Stimulated activated CD4-positive, alpha-beta T cell treated with anti-CD3 and anti-CD28 coated beads, Interleukin-2, amount 100 ng/mL, for 4 hours (primary cell): ENCODE measurements at regions not wholly inside any gene's neighbourhood (a gene's known extent, or its start where the extent isn't known, plus 50 kb on each side); places are given as distances from the start of the nearest gene placed in this dataset.
"Not testable (repeated sequence)": the region's sequence is repeated elsewhere in the genome, so short reads cannot be mapped to it uniquely, and the experiment has no call there.

ENCODE experiments used
- DNase-seq: peaks from one replicate; pipeline ENCODE4 v3.0.0-alpha.2; 2020; ENCODE audit warnings: low read depth

DNA sequence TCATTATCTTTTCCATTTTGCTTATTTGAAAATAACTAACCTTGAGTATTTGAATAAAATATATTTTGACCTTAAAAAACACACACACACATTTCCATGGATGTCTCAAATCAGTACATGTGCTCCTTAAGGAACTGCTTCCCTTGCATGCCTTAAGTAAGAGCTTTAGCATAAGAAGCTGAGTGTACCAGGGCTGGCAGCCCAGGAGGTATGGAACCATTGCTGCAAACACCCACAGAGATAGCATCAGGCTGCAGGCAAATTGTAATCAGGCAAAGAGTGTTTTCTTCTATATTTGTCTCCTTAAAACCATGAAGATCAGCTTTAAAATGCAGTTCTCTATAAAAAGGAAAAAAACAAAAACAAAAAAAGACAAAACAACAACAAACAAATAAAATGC is 160.6 kb downstream of the PLK2 start:
- DNase-seq: no peak

DNA sequence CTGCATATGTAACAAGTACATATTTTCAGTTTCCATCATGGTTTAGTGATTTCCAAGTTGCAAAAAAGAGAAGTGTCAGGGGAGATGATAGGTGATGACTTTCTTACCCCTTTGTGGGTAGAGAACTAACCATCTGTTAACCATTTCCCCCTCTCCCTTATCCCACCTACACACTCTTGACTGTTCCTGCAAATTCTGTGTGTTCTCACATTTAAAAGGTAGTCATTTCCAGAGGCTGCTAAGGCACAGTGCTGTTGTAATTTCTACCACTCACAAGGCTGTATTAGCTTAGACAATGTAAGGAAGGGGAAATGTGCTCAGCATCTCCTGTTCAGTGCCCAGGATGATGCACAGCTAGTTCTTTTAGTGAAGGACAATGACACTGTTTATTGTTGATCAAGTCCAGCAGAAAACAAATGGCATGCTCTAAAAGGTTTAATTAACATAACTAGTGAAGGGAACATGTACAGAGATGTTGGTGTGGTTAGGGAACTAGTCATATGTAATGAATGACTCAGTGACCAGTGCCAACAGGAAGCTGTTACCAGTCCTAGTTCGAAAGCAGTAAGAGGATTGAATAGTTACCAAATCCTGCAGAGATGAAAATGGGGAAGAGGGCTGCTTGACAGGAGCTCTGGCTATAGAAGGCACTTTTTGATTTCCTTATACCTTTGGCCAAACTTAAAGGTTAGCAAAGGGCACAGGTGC is 165.1 kb downstream of the PLK2 start:
- DNase-seq: no peak

DNA sequence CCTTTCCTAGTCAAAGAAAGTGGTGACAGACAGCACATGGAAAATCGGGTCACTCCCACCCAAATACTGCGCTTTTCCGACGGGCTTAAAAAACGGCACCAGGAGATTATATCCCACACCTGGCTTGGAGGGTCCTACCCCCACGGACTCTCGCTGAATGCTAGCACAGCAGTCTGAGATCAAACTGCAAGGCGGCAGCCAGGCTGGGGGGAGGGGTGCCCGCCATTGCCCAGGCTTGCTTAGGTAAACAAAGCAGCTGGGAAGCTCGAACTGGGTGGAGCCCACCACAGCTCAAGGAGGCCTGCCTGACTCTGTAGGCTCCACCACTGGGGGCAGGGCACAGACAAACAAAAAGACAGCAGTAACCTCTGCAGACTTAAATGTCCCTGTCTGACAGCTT is 171.6 kb downstream of the PLK2 start:
- not testable (repeated sequence) for DNase-seq

DNA sequence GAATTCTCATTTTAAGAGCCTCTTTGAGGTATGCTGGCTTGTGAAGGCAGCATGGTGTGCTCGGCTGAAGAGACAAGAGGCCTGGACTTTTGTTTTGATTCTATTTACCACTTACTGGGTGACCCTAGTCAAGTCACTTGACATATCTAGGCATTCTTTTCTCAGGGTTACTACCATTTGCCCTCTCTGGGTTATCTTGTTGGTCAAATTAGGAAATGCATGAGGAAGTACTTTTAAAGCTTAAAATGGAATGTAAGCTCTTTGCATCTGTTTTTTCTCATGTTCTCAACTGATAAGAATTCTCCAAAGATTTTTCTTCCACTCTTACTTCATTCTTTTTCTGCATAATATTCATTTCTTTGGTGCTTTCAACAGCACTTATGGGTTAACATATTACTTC is 173.1 kb downstream of the PLK2 start:
- no peak for DNase-seq

DNA sequence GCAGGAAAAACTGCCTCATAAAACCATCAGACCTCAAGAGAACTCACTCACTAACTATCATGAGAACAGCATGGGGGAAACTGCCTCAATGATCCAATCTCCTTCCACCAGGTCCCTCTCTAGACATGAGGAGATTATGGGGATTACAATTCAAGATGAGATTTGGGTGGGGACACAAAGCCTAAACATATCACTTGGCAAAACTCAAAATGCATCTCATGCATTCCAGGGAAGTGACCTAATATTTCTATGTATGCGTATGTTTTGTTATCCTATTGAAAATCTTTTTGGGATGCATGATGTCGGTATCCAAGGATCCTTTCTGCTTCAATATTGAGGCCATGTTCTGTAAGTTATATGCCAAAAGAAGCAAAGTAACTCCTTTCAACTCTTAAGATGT is 174.0 kb downstream of the PLK2 start:
- no peak for DNase-seq

DNA sequence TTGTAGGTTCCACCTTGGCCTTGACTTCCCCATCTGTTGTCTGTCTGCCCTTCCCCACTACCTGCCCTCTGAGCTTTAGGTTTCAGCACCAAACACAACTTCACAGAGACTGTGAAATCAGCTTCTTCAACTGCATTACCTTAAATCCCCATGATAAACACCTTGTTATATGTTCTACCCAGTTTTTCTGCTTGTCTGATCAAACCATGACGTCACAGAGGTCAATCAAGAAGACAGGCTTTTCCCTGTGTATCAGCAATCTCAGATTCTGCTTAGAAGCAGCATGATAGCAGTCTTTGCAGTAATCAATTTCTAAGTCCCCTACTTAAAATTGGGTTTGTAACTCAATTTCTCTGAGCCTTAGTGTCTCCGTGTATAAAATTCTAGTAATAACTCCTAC is 175.0 kb downstream of the PLK2 start:
- no peak for DNase-seq

DNA sequence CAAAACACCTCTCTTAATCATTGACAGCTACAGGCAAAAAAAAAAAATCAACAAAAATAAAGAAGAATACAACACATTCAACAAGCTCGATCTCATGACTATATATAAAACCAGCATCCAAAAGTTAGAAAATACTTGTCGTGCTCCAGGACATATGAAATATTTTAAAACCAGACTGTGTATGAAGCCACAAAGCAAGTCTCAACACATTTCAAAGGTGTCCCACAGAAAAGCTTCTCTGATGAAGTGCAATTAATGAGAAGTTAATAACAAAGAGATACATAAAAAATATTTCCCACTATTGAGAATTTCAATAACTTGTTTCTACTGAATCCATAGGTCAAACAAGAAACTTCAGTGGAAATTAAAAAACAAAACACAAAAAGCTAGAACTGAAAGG is 178.7 kb downstream of the PLK2 start:
- no peak for DNase-seq

DNA sequence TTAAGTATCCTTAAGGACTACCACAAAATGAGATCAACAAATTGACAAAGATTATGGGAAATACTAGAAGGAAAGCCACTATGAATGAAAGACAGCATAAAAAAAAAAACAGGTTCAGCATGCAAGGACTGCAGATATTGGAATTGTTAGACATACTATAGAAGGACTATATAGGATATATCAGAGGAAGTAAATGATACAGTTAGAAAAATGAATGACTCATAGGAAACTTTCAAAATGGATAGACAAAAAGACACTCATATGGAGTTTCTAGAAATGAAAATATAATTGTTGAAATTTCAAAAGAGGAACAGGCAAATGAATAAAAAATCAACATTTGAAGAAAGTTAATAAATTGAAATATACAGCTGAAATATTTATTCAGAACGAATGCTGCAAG is 180.6 kb downstream of the PLK2 start:
- no peak for DNase-seq

DNA sequence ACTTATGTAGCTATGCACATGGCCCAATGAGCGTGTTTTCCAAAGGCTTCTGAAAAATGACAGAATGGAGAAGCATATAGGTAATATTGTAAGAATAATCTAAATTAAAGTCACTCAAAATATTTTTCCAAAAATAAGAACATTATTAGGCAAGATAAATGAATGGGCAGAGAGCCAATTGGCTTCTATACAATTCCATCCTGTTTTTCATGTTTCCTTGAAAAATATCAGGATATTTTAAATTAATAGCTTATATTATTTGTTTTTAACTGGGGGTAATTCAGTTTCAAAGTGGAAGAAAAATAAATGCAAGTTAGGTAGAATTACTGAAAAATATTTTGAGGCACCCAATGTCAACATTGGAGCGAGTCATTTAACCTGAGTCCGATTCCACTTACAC is 183.5 kb downstream of the PLK2 start:
- no peak for DNase-seq

DNA sequence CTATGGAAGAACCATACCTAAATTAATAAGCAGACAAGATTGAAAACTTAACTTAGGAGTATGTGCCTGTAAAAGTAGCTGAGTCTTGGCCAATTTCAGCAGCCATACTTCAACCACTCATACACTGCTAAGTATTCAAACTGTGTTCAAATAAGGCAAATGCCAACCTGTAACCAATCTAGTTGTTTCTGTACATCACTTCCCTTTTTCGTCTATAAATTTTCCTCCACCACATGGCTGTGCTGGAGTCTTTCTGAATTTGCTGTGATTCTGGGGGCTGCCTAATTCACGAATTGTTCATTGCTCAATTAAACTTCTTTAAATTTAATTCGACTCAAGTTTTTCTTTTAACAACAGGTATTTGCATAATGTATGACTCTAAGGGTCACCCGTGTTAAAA is 184.4 kb downstream of the PLK2 start:
- no peak for DNase-seq

DNA sequence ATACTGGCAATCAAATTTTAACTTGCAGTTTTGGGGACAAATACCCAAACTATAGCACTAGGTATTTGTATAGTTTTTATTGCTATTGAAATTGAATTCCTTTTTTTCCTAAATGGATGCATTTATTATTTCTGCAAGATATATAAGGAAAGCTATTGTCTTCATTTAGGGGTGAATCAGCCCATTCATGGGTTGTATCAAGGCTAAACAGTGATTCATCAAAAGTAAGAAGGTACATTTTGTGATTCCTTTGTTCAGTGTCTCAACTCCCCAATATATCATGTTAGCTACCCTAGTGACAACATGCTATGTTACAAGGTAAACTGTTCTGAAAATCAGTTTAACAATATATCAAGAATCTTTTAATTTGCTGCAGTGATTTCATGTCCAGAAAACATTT is 185.7 kb downstream of the PLK2 start:
- no peak for DNase-seq

DNA sequence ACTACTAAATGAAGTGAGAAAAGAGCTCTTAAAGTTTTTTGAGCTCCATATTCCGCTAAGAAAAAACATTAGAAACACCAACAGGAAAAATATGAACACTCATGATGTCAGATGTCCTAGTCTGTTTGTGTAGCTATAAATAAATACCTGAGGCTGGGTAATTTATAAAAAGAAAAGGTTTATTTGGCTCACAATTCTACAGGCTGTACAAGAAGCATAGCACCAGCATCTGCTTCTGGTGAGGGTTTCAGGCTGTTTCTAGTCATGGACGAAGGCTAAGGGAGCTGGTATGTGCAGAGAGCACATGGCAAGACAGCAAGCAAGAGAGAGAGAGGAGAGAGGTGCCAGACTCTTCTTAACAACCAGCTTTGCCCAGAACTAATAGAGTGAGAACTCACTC is 186.2 kb downstream of the PLK2 start:
- no peak for DNase-seq

DNA sequence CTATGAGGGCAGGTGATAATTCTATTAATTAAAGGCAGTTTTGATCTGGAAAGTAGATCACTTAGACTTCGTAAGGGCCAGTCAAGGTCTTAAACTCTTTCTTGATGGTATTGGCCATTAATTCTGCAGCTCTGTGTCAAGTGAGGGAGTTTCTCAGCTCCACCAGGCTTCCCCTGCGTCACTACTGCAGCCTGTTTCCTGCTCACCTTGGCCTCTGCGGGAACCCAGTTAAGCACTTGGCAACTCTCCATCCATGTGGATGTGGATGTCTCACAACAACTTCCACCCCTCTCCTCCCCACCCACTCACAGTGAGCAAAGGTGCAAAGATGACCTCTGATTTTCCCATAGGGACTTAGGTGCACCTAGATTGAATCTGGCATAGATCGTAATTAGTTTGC is 191.6 kb downstream of the PLK2 start:
- no peak for DNase-seq

DNA sequence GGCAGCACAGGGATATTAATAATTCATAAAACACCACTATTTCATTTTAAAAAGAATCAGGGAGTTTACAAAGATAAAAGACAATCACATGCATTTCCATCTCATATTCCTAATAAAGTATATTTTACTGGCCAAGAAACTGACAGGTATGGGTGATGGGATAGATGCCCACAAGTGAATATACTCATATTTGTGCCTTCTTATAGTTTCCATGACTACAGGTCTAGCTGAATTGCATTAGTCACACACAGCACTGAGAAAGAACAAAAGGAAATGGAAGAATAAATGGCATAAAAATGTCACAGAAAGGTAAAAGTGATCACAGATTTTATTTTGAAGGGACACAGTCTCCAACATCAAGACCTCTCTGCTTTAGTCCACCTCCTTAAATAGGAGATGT is 193.5 kb downstream of the PLK2 start:
- no peak for DNase-seq

DNA sequence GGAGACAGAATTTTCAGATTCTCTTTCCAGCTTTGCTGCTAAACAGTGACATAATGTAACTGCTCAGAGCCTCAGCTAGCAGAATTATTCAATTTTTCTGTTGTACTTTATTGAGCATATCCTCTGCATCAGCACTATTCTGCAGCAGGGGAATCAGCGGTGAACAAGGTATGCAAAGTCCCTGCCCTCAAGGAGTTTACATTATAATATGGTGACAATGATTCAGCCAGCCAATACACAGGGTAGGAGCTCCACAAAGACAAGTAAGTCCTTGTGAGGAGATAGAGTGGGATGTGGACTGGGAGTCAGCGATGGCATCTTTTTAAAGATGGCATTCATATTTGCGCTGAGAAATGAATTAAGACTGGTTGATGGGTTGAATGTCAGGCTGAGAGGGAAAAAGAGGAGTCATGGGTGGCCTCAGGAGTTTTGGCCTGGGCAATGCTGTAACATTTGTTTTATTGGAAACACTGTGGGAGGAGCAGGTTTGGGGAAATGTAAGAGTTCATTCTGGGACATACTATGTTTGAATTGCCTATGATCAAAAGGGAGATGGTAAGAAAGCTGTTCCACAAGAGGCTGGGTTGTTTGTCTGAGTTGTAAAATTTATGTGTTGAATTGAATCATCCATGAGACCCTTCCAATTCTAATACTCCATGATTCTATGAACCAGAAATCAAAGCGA is 194.5 kb downstream of the PLK2 start:
- DNase-seq: no peak

DNA sequence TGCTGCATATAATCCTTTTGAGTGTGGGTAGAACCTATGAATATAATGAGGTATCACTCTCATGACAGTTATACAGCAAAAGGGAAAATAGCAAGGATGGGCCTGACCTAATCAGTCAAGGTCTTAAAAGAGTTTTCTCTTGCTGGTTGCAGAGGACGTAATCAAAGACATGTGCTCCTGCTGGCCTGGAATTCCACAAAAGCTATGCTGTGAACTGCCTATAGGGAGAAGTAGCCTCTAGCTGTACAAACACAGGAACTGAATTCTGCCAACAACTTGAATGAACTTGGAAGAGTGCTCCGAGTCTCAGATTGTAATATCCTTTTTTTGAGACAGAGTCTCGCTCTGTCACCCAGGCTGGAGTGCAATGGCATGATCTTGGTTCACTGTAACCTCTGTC is 195.6 kb downstream of the PLK2 start:
- DNase-seq: no peak

DNA sequence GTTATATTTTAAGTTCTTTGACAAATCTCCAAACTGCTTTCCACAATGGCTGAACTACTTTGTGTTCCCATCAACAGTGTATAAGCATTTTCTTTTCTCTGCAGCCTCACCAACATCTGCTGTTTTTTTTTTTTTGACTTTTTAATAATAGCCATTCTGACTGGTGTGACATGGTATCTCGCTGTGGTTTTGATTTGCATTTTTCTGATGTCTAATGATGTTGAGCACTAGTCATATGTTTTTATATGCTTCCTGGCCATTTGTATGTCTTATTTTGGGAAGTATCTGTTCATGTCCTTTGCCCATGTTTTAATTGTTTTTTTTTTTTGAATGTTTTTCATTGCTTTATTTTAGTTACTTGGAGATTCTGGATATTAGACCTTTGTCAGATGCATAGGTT is 196.6 kb downstream of the PLK2 start:
- no peak for DNase-seq

DNA sequence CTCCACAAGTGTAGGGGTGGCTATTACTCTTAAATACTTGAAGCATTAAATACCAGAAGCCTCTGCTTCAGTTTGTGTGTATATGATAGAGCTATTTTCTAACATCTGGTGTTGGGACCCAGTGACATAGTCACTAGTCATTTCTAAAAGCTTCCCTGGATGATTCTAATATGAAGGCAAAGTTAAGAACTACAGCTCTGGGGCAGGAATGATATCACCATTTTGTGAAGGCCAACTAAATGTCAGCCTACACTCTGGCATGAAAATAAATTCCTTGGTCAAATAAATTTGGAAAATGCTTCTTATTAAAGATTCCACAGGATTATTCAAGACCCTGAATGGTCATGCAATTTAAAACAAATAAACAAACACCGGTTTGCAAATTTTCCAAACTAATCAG is 197.7 kb downstream of the PLK2 start:
- no peak for DNase-seq

DNA sequence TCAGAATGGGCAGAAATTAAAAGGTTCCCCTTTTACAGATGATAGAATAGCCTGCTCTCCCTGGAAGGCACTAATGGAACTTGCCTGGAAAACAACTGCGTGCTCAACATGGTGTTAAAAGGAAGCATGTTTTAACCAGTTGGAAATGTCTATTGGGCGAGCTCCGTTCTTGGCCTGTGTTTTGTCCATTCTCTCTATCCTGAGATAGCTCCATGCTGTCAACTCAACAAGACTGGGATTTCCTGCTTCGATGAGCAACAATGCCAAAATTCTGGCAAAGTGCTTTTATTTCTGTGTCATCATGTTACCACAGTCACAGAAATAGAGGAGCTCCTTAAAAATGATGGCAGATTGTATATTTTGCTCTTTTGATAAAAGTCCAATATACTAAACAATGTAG is 198.3 kb downstream of the PLK2 start:
- DNase-seq: no peak

DNA sequence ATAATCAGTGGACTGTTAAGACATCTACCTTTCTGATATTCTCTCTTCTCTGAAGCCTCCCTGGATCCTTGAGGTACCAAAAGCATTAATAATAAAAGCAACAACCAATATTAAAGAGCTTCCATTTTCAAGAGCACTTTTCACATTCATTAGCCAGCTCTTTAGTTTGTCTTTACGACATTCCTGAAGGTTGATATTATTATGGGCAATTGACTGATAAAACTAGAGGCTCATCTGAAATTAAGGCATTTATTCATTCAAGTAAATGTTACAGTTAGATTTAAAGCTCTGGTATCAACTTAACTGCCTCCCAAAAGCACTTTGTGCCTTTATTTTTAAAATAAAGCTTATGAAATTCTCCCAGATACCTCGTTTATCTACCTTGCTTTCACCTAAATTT is 199.6 kb downstream of the PLK2 start:
- DNase-seq: no peak

DNA sequence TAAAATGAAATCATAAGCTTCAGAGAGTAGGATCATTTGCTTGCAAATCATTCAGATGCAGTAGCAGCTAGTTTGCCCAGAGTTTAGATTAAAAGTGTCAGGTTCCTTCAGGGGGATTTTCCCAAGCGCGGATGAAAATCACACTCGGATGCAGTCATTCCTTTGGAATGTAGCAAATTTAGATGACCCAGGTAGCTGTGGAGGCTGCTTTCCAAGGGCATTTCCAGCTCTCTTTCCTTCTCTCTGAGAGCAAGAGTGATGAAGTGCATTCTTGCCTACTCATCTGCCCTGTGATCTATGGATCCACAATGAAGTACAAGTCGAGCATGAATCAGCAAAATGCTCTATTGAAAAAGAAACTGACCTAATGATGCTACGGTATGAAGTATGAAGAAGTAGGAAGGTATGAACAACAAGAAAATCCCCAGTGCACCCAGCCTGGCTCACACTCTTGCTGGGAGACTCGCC is 200.2 kb downstream of the PLK2 start:
- DNase-seq: no peak

DNA sequence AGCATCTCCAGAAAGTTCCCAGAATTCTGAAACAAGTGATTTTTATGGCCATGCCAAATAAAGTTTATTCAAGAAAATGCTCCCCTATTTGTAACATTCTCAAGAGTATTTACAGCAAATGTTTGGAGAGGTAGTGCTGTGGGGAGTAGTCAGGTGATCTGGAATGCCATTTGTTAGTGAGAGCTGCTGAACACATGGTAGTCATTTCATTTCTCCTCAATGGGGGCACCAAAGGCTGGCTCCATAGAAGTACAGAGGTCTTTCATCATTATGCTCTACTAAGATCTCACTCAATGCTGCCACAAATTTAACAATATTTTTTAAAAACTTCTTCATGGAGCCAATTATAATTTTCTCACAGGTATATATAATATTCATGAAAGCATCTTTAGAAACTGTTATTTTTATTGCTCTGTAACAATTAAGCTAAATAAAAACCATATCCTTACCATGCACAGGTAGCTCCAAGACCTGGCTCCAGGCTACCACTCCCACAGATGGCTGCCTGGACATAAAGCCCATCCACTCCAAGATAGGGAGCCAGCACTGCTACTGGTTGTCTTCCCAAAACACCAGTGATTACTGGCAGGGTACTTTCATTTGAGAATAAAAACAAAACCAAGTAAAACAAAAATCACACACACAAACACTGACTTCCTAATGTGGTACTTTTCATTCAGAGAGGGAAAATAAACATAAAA is 200.8 kb downstream of the PLK2 start:
- DNase-seq: no peak

DNA sequence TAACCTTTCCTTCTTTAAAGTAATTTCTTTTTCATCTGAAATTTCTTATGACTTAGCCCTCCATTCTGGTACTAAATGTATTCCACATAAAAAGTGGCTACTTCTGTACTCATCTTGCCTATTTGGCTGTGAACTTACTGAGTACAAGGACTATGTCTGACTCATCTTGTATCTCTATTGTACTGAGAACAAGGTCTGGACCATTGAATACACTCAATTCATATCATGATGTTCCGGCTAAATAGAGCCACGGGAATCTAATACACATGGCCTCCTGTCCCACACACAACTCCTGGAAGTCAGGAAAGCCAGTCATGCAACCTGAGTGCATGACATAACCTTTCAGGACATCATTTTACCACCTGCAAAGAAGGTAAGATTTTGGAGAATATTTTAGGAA is 203.9 kb downstream of the PLK2 start:
- DNase-seq: no peak
